GM21528 (cell line): ENCODE measurements at regions not wholly inside any gene's neighbourhood (a gene's known extent, or its start where the extent isn't known, plus 50 kb on each side); places are given as distances from the start of the nearest gene placed in this dataset.

Experiments used
- ATAC-seq: cut with Tn5 transposase; IDR thresholded peaks from one replicate; pipeline ENCODE4 v1.9.1; 2021; ENCODE audit warnings: mild to moderate bottlenecking, moderate library complexity; ENCODE audit not compliant: unreplicated experiment, low FRiP score

GRCh38 chr14:87566991-87567390 lies 426.0 kb downstream of the GALC start:
- ATAC-seq: no peak

GRCh38 chr14:87547536-87547935 lies 445.4 kb downstream of the GALC start:
- no peak for ATAC-seq

- ATAC-seq: no peak
Observed at GRCh38 chr14:87542288-87542687, 450.7 kb downstream of the GALC start.

GRCh38 chr14:87540339-87540738 lies 452.6 kb downstream of the GALC start:
- no peak for ATAC-seq

GRCh38 chr14:87529081-87529480 lies 463.9 kb downstream of the GALC start:
- ATAC-seq: no peak

GRCh38 chr14:87526731-87527130 lies 466.3 kb downstream of the GALC start:
- no peak for ATAC-seq

- ATAC-seq: no peak
Observed at GRCh38 chr14:87524011-87524410, 469.0 kb downstream of the GALC start.

- no peak for ATAC-seq
Observed at GRCh38 chr14:87522575-87522974, 470.4 kb downstream of the GALC start.

GRCh38 chr14:87508333-87508732 lies 484.6 kb downstream of the GALC start:
- no peak for ATAC-seq

GRCh38 chr14:87503711-87504110 lies 489.3 kb downstream of the GALC start:
- no peak for ATAC-seq

- no peak for ATAC-seq
Observed at GRCh38 chr14:87497301-87497700, 495.7 kb downstream of the GALC start.

- ATAC-seq: no peak
Observed at GRCh38 chr14:87494010-87494409, 499.0 kb downstream of the GALC start.

- ATAC-seq: no peak
Observed at GRCh38 chr14:87492561-87492960, 500.4 kb downstream of the GALC start.

GRCh38 chr14:87491816-87492215 lies 501.2 kb downstream of the GALC start:
- ATAC-seq: no peak

- ATAC-seq: no peak
Observed at GRCh38 chr14:87489196-87489819, 503.7 kb downstream of the GALC start.

GRCh38 chr14:87483271-87484260 lies 509.4 kb downstream of the GALC start:
- ATAC-seq: no peak

- no peak for ATAC-seq
Observed at GRCh38 chr14:87468531-87468930, 524.5 kb downstream of the GALC start.

- no peak for ATAC-seq
Observed at GRCh38 chr14:87467578-87467977, 525.4 kb downstream of the GALC start.

GRCh38 chr14:87465770-87466169 lies 527.2 kb downstream of the GALC start:
- ATAC-seq: no peak

GRCh38 chr14:87461704-87462103 lies 531.3 kb downstream of the GALC start:
- no peak for ATAC-seq

- ATAC-seq: no peak
Observed at GRCh38 chr14:87457720-87458119, 535.3 kb downstream of the GALC start.

GRCh38 chr14:87450193-87450592 lies 542.8 kb downstream of the GALC start:
- no peak for ATAC-seq
